ENCODE measurements at regions not wholly inside any gene's neighbourhood (a gene's known extent, or its start where the extent isn't known, plus 50 kb on each side); places are given as distances from the start of the nearest gene placed in this dataset.

GRCh38 chr11:76298255-76298654 is 82.7 kb downstream of the THAP12 start:
- Histone ChIP-seq H3K4me1 (no peaks in the 10 kb centered on the region), H3K27ac (no peak overlapping the region), H3K36me3 (no peaks in the 10 kb centered on the region), H3K9me3 (no peaks in the 10 kb centered on the region), H3K4me3 (no peak overlapping the region), H3K27me3 (no peaks in the 10 kb centered on the region)
- WGBS, result 92% methylated on average over 7 of the region's 7 CpGs
- no peak for DNase-seq (ENCODE audit: low spot score in 2 of 2)
- TF ChIP-seq CTCF (IDR thresholded peaks at IDR 0.05) (no peak), POLR2AphosphoS5 (IDR thresholded peaks at IDR 0.05) (no peak), EP300 (IDR thresholded peaks at IDR 0.05) (no peak), POLR2A (IDR thresholded peaks at IDR 0.05) (no peak)

GRCh38 chr11:76296731-76297542 is 84.0 kb downstream of the THAP12 start:
- Histone ChIP-seq H3K9me3 (no peaks in the 10 kb centered on the region), H3K36me3 (no peaks in the 10 kb centered on the region), H3K4me3 (no peak overlapping the region), H3K27ac (no peak overlapping the region), H3K4me1 (no peaks in the 10 kb centered on the region), H3K27me3 (peaks cover 3% of the 10 kb centered on the region)
- DNase-seq (ENCODE audit: low spot score in 2 of 2), result no peak
- TF ChIP-seq CTCF (IDR thresholded peaks at IDR 0.05), result no peak
- TF ChIP-seq POLR2A (IDR thresholded peaks at IDR 0.05), result no peak
- 87% methylated on average over 10 of the region's 12 CpGs for WGBS

- Histone ChIP-seq H3K27ac (no peak overlapping the region), H3K4me3 (no peak overlapping the region), H3K36me3 (no peaks in the 10 kb centered on the region), H3K4me1 (no peaks in the 10 kb centered on the region), H3K9me3 (no peaks in the 10 kb centered on the region), H3K27me3 (peaks cover 3% of the 10 kb centered on the region)
- TF ChIP-seq CTCF (IDR thresholded peaks at IDR 0.05) (no peak), EP300 (IDR thresholded peaks at IDR 0.05) (no peak), POLR2A (IDR thresholded peaks at IDR 0.05) (no peak), POLR2AphosphoS5 (IDR thresholded peaks at IDR 0.05) (no peak)
- whole genome bisulfite sequencing, result 86% methylated on average over 11 of the region's 11 CpGs
- DNase-seq (ENCODE audit: low spot score in 2 of 2), result no peak
Observed at GRCh38 chr11:76293189-76293631, 86.9 kb upstream of the WNT11 start.

- H3K27me3 ChIP-seq, result peaks cover 3% of the 10 kb centered on the region
- no peaks in the 10 kb centered on the region for H3K4me1 ChIP-seq
- H3K9me3 ChIP-seq, result no peaks in the 10 kb centered on the region
- no peak for DNase-seq (ENCODE audit: low spot score in 2 of 2)
- H3K36me3 ChIP-seq, result no peaks in the 10 kb centered on the region
- WGBS, result 79% methylated on average over 6 of the region's 6 CpGs
- no peak overlapping the region for H3K4me3 ChIP-seq
- no peak for TF ChIP-seq POLR2A (IDR thresholded peaks at IDR 0.05)
- TF ChIP-seq CTCF (IDR thresholded peaks at IDR 0.05), result no peak
- TF ChIP-seq POLR2AphosphoS5 (IDR thresholded peaks at IDR 0.05), result no peak
- no peak for TF ChIP-seq EP300 (IDR thresholded peaks at IDR 0.05)
- no peak overlapping the region for H3K27ac ChIP-seq
Observed at GRCh38 chr11:76292583-76293188, 86.4 kb upstream of the WNT11 start.
